DND-41 (cell line): ENCODE measurements at regions not wholly inside any gene's neighbourhood (a gene's known extent, or its start where the extent isn't known, plus 50 kb on each side); places are given as distances from the start of the nearest gene placed in this dataset.

ENCODE experiments used
- CTCF ChIP-seq: IDR thresholded peaks from 2 replicates; pipeline ENCODE4 v1.5.1; 2012; ENCODE audit warnings: borderline replicate concordance, low read length, moderate library complexity, mild to moderate bottlenecking; ENCODE audit not compliant: poor library complexity, severe bottlenecking; ENCODE audit errors: extremely low read depth
- EZH2 ChIP-seq: IDR thresholded peaks from 3 replicates; pipeline ENCODE4 v1.6.1; 2012; ENCODE audit warnings: borderline replicate concordance, low read depth, mild to moderate bottlenecking, moderate library complexity, low read length, inconsistent platforms; ENCODE audit not compliant: severe bottlenecking

- no peak for TF ChIP-seq CTCF
- no peak for TF ChIP-seq EZH2
Measured at GRCh38 chr13:74077792-74078191, 56.4 kb downstream of the KLF12 start.
